OCI-LY3 (cell line): ENCODE measurements at regions not wholly inside any gene's neighbourhood (a gene's known extent, or its start where the extent isn't known, plus 50 kb on each side); places are given as distances from the start of the nearest gene placed in this dataset.

Experiments
- H2AFZ ChIP-seq: fragments of 200-600, 300-600 bp; shearing (Covaris generic); 2 replicates; pipeline ENCODE4 v1.6.0; 2014; ENCODE audit warnings: antibody characterized with exemption, low read depth, low read length
- H3K27ac ChIP-seq: fragments of 200-600, 300-600 bp; sonication (generic); 2 replicates; pipeline ENCODE4 v1.5.1; 2014; ENCODE audit warnings: mild to moderate bottlenecking, low read length, moderate library complexity, mixed read lengths
- H3K27me3 ChIP-seq: fragments of 200-600, 300-600 bp; sonication (generic); 2 replicates; pipeline ENCODE4 v1.6.1; 2014; ENCODE audit warnings: low read depth, low read length, mixed read lengths
- H3K36me3 ChIP-seq: fragments of 200-600, 300-600 bp; sonication (generic); replicated peaks from 2 replicates; pipeline ENCODE3; 2014; ENCODE audit warnings: low read depth, low read length, mixed read lengths
- H3K4me1 ChIP-seq: fragments of 300-600, 200-600 bp; sonication (generic); 2 replicates; pipeline ENCODE4 v1.6.1; 2014; ENCODE audit warnings: low read length, mixed read lengths
- H3K4me2 ChIP-seq: fragments of 200-600, 300-600 bp; sonication (generic); 2 replicates; pipeline ENCODE4 v1.6.1; 2014; ENCODE audit warnings: low read length, mixed read lengths
- H3K4me3 ChIP-seq: fragments of 300-600, 200-600 bp; sonication (generic); 2 replicates; pipeline ENCODE4 v1.5.1; 2014; ENCODE audit warnings: antibody characterized with exemption, mild to moderate bottlenecking, low read length, moderate library complexity
- H3K79me2 ChIP-seq: fragments of 300-600, 200-600 bp; shearing (Covaris generic); 2 replicates; pipeline ENCODE4 v1.6.1; 2014; ENCODE audit warnings: mild to moderate bottlenecking, low read length, mixed read lengths
- H3K9ac ChIP-seq: fragments of 300-600, 200-600 bp; shearing (Covaris generic); 2 replicates; pipeline ENCODE4 v1.6.0; 2014; ENCODE audit warnings: mild to moderate bottlenecking, low read length, moderate library complexity
- H3K9me3 ChIP-seq: fragments of 200-600, 300-600 bp; shearing (Covaris generic); 2 replicates; pipeline ENCODE4 v1.6.1; 2014; ENCODE audit warnings: low read length, mixed read lengths; ENCODE audit not compliant: insufficient read depth
- H4K20me1 ChIP-seq: fragments of 200-600, 300-600 bp; sonication (generic); 2 replicates; pipeline ENCODE4 v1.6.1; 2016; ENCODE audit warnings: low read length, mixed read lengths; ENCODE audit not compliant: insufficient read depth
- CTCF ChIP-seq: fragments of 200-600, 300-600 bp; sonication (generic); IDR thresholded peaks from 2 replicates; pipeline ENCODE4 v1.5.1; 2014; ENCODE audit warnings: antibody characterized with exemption, low read length, low read depth
- EZH2phosphoT487 ChIP-seq: fragments of 200-600 bp; shearing (Covaris generic); IDR thresholded peaks from 2 replicates; pipeline ENCODE4 v1.6.1; 2018; ENCODE audit warnings: antibody characterized with exemption, mixed run types, low read depth

- Histone ChIP-seq H3K36me3 (no peaks in the 10 kb centered on the region), H2AFZ (no peak overlapping the region), H3K4me2 (no peak overlapping the region), H3K9ac (no peak overlapping the region), H3K27ac (no peak overlapping the region), H3K79me2 (no peaks in the 10 kb centered on the region), H3K4me1 (no peaks in the 10 kb centered on the region), H4K20me1 (no peaks in the 10 kb centered on the region), H3K9me3 (no peaks in the 10 kb centered on the region), H3K4me3 (no peak overlapping the region), H3K27me3 (no peaks in the 10 kb centered on the region)
- TF ChIP-seq CTCF, result no peak
- TF ChIP-seq EZH2phosphoT487, result no peak
Measured at GRCh38 chr18:34659579-34660517, 50.2 kb upstream of the DTNA start.
